GM18907 (cell line): ENCODE measurements at regions not wholly inside any gene's neighbourhood (a gene's known extent, or its start where the extent isn't known, plus 50 kb on each side); places are given as distances from the start of the nearest gene placed in this dataset.
"Not testable (repeated sequence)": the region's sequence is repeated elsewhere in the genome, so short reads cannot be mapped to it uniquely, and the experiment has no call there.

Experiments used
- ATAC-seq: cut with Tn5 transposase; IDR thresholded peaks from one replicate; pipeline ENCODE4 v1.9.1; 2021; ENCODE audit warnings: mild to moderate bottlenecking, moderate library complexity; ENCODE audit not compliant: unreplicated experiment

GRCh38 chr2:234251326-234252271, 201.1 kb downstream of the SPP2 start:
- no peak for ATAC-seq

GRCh38 chr2:234250926-234251325, 200.4 kb downstream of the SPP2 start:
- no peak for ATAC-seq

- ATAC-seq, result no peak
Observed at GRCh38 chr2:234249873-234250272, 199.4 kb downstream of the SPP2 start.

GRCh38 chr2:234249034-234249735, 198.7 kb downstream of the SPP2 start:
- ATAC-seq, result no peak

GRCh38 chr2:234248213-234248710, 197.8 kb downstream of the SPP2 start:
- not testable (repeated sequence) for ATAC-seq

GRCh38 chr2:234247453-234248180, 197.1 kb downstream of the SPP2 start:
- no peak for ATAC-seq

- no peak for ATAC-seq
Observed at GRCh38 chr2:234245945-234246344, 195.4 kb downstream of the SPP2 start.

GRCh38 chr2:234243871-234244565, 193.5 kb downstream of the SPP2 start:
- no peak for ATAC-seq

GRCh38 chr2:234242459-234242836, 191.9 kb downstream of the SPP2 start:
- ATAC-seq, result no peak

GRCh38 chr2:234241656-234242458, 191.4 kb downstream of the SPP2 start:
- no peak for ATAC-seq

GRCh38 chr2:234240917-234241316, 190.4 kb downstream of the SPP2 start:
- ATAC-seq, result no peak

GRCh38 chr2:234235191-234235590, 184.7 kb downstream of the SPP2 start:
- no peak for ATAC-seq

GRCh38 chr2:234231460-234231859, 181.0 kb downstream of the SPP2 start:
- no peak for ATAC-seq

- ATAC-seq, result no peak
Observed at GRCh38 chr2:234219046-234219310, 168.5 kb downstream of the SPP2 start.

- ATAC-seq, result no peak
Observed at GRCh38 chr2:234218266-234219045, 168.0 kb downstream of the SPP2 start.

GRCh38 chr2:234212534-234212933, 162.0 kb downstream of the SPP2 start:
- ATAC-seq, result no peak

GRCh38 chr2:234211797-234212196, 161.3 kb downstream of the SPP2 start:
- ATAC-seq, result no peak

GRCh38 chr2:234206738-234207137, 156.2 kb downstream of the SPP2 start:
- ATAC-seq, result no peak

GRCh38 chr2:234204480-234204879, 154.0 kb downstream of the SPP2 start:
- no peak for ATAC-seq
